ENCODE measurements at regions not wholly inside any gene's neighbourhood (a gene's known extent, or its start where the extent isn't known, plus 50 kb on each side); places are given as distances from the start of the nearest gene placed in this dataset.
"Not testable (repeated sequence)": the region's sequence is repeated elsewhere in the genome, so short reads cannot be mapped to it uniquely, and the experiment has no call there.

DNA sequence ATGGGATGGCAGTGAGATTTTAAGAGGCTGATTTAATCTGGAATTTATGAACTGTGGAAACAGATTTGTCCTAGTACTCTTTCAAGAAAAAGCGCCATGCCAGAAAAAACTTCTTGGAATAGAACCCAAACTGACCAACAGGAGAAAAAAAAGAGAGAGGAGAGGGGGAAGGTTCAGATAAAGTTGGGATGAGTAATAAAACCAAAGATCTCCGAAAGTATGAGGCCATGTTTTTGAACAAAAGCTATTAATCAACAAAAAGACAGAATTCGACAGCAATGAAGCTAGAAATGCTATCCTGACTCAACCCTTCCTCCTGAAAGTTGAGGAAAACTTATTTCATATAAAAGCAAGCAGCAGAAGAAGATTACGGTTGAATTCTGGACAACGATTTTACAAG lies 135.5 kb downstream of the CEMIP2 start:
- no peak for DNase-seq

DNA sequence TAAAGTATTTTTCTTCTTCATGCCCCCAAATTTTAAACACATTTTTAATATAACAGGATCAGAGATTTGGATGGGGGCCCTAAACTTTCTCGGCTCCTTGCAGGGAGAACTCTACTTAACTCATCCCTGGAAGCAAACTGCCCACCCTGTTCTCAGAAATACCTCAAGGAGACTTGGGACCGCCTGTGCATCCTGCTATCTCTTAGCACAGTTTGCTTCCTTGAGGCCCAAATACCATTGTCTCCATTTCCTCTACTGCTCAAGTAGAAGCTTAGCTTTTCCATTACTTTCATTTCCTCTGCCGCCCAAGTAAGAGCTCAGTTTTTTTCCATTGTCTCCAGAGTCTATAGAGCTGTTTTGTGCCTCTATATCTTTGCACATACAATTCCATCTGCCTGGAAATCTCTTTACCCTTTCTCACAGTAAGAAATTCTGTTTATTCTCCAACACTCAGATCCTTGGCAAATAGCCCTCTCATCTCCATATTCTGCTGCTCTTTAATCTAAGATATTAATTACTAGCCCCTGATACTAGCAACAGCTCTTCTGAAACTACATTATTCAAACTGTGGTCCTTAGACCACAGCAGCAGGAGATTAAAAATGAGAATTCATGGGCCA lies 137.8 kb downstream of the CEMIP2 start:
- no peak for DNase-seq

DNA sequence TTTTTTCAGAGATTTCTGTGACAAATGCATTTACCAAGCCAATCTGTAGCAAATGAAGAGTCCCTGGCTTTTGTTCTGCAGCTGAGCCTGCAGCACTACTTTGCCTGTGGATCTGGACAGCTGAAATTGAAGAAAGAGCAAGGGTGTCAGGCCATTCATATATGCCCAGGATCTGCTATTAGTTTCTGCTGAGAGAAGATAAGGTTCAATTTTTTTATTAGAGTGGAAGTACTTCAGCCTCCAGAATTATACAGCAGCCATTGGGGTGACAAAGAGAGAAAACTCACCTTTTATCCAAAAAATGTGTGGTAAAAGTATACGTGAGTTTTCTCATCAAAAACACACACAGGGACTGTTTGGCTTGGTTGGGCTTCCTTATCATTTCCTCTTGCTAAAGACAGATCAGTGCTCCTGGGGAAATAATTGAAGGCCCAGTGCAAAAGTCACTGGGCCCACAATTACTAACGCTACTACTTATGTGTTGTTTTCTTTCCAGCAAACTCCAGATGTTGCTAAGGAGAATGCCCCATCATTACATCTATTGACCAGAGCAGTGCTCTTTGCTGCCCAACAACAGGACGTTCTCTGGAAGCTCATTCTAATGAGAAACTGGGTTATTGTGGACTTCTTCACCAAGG lies 138.6 kb downstream of the CEMIP2 start:
- DNase-seq, result no peak

DNA sequence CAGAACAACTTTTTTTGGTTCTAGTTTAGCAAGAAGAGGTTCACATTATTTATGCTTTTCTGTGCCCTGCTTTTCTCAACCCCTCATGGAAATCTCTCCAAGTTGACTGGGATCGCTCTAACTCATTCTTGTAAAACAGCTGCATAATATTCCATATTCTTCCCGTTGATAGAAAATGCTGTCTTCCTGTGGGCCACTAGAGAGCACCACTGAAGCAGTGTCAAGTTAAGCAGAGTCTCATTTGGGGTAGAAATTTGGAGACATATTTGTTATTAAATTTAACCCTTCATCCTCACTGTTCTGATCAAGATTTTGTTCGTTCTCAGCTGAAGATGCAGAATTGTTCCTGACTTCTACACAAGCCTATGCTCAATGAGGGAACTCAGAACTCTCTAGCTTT lies 140.1 kb downstream of the CEMIP2 start:
- peak; percentile 40 for DNase-seq

DNA sequence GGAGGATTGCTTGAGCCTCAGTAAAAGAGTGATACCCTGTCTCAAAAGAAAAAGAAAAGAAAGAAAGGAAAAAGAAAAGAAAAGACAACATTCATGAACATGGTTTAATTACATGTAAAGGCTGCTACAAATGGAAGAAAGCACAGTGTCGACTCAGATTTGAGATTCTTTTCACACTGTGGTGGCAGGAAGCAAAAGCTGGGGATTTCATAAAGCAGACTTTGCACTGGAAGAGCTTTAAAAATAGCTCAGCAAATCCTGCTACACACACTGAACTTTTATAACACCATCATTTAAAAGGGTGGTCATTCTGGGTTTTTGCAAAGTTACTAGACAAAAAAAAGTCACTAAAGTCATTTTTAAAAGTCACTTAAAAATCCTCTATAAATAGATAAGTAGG lies 140.8 kb downstream of the CEMIP2 start:
- no peak for DNase-seq

DNA sequence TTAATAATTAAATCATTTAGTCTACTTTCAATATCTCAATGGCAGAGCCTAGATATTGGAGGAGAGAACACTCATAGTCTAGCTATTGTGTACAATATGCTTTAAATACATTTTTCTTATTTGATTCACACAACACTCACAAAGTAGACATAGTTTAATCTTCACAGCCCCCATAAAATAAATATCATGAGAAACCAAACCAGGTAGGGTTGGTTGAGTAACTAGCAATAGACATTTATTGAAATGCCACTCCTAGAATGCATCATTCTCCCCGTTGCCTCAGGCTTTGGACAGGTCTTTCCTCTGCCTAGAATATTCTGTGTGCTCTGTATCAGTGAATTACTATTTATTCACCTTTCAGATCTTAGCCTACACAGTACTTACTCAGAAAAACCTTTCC lies 141.9 kb downstream of the CEMIP2 start:
- no peak for DNase-seq

DNA sequence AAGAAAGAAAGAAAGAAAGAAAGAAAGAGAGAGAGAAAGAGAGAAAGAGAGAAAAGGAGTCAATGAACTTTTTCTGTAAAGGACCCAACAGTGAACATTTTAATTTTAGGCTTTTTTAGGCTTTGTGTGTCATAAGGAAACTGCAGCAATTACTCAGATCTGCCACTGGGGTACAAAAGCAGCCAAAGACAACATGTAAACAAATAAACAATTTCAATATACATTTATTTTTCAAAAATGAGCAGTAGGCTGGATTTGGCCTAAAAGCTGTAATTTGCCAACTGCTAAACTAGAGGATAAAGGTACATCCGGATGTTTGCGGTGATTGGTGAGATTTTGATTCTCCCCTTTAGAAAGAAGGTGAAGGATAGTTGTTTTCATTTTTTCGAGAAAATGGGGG lies 143.6 kb downstream of the CEMIP2 start:
- DNase-seq, result no peak

DNA sequence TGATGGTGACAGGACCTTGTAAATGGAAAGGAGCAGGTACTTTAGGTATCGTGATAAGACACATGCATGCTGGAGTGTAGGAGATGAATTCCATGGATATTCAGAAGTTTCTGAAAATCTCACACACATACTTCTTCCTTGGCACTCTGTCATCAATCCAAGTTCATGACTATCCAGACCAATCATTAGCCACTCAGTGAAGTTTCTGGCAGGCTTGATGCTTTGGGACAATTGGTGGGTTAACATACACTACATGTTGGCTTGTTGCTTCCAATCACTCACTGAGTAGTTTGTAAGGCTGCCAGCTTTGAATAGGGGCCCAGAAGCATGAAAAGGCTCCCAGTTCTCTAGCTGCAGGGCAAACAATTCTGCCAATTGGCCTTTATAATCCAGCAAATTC lies 147.6 kb downstream of the CEMIP2 start:
- DNase-seq, result no peak

DNA sequence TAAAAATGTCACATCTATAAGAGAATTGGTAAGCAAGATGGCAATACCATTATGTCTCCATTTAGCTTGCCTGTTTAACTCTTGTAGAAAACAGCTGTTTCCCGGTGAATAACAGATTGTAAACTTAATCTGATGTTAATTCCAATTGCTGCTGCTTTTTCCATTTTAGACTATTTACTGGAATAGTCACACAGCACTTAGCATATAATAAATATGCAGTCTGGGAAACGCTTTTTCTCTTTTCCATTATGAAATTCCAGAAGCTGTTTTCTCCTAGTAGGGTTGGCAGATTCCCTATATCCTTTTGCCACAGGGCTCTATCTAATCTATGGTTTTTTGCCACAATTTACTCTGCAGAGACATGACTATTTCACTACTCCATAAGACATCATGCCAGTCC lies 148.0 kb downstream of the CEMIP2 start:
- DNase-seq, result no peak

DNA sequence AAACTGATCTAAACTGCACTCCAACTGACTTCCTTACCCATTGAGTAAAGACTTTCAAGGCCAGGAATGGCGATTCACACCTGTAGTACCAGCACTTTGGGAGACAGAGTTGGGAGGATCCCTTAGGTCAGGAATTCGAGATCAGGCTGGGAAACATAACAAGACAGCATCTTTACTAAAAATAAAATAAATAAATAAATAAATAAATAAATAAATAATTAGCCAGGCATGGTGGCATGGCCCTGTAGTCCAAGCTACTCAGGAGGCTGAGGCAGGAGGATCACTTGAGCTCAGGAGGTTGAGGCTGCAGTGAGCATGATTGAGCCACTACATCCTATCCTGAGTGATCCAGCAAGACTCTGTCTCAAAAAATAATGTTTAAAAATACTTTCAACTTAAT lies 148.4 kb downstream of the CEMIP2 start:
- no peak for DNase-seq

DNA sequence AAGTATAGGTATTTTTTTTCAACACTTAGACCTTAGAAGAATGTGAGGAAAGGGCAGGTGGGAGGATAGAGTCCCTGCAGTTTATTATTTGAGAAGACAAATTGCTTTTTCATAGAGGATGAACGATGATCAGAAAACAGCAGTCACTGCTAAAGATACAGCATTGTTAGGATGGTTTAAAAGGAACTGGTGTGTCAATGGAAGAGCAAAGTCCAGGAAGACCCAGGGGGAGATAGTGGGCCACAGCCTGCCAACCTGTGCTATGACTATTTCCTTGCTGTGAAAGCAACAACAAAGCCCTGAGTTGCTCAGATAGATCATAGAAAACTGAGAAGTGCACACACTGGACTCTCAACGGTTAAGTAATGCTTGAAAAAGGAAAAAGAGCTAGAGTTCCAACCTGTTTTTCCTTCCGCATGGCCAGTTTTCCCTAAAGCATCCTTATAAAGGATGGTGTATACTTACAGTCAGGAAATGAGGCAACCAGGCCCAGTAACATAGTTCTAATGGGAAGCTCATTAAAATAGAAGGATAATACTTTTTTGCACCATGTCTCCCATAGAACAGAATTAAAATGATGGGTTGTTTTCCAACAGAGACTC lies 153.8 kb downstream of the CEMIP2 start:
- DNase-seq, result no peak

DNA sequence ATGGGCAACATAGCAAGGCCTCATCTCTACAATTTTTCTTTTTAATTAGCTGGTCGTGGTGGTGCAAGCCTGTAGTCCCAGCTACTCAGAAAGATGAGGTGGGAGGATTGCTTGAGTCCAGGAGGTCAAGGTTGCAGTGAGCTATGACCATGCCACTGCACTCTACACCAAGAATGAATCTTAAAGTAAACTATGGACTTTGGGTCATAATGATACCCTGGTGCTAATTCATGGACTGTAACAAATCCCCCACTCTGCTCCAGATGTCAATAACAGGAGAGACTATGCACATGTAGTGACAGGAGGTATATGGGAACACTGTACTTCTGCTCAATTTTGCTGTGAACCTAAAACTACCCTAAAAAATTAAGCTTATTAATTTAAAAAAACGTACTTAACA lies 155.4 kb downstream of the CEMIP2 start:
- DNase-seq, result no peak

DNA sequence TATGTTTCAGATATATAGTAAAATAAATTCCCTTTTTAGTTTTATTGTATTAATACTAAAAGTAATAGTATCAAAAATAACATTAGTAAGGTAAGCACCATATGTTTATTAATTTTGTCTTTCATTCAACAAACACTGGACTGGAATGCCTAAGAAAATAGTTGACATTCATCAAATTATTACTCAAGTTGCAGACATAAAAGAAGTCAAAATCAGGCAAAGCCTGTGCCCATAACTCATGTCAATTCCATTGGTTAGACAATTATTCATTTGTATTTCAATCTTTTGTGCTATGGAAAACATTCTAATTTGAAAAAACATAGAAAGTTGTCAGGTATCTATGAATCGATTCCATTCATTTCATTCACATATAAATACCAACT lies 158.9 kb downstream of the CEMIP2 start:
- no peak for DNase-seq

DNA sequence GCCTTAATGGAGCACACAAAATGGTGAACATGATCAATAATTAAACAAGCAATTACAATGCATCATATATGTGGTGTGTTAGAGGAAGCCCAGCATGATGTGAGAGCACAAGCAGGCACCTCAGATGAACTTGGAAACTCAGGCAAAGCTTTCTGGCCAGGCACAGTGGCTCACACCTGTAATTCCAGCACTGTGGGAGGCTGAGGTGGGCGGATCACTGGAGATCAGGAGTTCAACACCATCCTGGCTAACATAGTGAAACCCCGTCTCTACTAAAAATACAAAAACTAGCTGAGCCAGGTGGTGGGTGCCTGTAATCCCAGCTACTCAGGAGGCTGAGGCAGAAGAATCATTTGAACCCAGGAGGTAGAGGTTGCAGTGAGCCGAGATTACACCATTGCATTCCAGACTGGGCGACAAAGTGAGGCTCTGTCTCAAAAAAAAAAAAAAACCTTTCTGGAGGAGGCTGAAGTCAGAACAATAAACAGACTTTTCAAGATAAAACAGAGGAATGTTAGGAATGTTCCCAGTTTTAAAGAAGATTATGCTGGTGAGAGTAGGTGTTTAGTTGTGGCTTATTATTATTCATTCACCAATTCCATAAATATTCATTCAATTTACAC lies 159.4 kb downstream of the CEMIP2 start:
- no peak for DNase-seq

DNA sequence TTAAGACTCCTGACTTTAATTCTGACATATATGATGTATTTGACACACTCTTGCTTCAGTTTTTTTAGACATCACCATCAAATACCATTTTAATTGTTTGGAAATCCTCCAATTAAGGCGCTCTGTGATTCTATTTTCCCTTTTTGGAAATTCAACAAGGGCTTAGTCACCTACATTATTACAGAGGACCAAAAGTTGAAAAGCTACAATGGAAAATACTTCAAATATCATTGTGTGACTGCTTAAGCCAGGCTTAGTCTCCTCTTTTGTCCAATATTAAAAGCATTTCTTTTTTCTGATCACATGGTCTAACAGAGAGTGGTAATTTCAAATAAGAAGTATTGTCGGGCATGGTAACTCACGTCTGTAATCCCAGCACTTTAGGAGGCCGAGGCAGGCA lies 160.3 kb downstream of the CEMIP2 start:
- no peak for DNase-seq

DNA sequence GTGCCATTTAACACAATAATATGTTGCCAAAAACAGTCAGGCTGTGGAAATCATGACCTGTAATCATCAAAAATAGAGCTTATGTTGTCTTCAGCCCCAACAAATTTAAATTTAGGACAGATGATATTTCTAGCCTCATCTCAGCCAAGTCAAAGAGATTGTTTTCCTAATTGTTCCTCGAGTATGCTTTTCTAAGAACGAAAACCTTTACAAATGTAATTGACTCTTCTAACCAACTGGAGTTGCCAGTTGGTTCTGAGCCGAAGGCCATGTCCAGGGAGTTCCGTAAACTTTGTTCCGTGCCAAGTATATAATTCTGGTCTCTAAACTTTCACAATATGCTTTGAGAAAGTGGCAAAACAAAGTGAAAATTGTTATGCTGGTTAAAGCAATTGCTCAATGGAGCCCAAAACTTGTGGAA lies 160.8 kb downstream of the CEMIP2 start:
- DNase-seq, result no peak

DNA sequence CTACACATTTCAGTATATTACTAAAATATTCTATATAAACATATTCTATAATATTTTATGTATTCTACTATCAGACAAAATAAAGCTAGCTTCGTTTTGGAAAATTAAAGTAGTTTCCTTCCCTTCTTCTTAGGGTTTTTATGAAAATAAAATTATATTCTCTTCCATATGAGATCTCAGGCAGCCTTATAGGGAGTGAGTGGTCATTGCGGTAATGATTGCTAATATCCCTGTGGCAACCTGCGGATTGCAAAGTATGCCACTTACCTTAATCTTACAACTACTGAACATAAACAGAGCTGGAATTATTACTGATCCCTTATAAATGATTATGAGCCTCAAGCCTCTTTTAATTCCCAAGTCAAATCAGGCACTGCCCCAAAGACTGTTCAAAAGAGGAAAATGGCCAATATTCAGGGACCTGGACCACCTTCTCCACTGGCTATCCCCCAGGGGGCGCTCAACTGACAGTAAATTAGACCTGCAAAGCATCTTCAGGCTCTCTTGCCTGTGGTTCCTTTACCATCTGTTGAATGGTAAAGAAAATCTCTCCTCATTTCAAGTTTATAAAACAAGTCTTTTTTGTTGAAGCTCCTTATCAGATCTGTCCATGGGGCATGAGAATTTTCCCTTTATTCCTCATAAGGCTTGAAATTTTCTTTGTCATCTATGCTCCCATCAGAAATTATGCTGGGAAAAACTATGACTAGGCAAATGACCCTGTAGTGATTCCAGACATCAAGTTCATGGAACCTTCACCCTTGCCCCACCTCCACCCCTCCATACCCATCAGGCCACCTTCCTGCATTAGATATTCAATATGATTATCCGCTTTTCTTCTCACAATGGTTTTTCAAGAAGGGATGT lies 163.9 kb downstream of the CEMIP2 start:
- peak; percentile 82 for DNase-seq

DNA sequence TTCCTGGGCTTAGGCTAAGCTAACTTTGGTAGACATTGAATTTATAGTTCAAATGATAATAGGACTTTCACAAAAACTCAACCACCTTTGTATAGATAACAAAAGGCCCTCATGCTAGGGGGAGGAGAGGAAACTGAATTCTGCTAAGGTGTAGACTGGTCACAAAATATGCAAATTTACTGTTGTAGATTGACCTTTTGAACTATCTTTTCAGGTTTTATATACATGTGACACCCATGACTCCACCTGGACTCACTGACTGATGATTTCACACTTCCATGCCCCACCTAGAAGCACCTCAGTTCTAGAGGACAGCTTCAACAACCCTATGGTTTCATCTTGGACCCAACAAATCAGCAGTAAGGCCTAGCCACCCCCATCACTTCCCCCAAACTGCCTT lies 165.7 kb downstream of the CEMIP2 start:
- no peak for DNase-seq

DNA sequence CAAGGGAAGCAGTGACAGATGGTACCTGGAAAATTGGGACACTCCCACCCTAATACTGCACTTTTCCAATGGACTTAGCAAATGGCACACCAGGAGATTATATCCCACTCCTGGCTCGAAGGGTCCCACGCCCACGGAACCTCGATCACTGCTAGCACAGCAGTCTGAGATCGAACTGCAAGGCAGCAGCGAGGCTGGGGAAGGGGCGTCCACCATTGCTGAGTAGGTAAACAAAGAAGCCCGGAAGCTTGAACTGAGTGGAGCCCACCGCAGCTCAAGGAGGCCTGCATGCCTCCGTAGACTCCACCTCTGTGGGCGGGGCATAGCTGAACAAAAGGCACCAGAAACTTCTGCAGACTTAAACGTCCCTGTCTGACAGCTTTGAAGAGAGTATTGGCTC lies 172.6 kb downstream of the CEMIP2 start:
- DNase-seq, result not testable (repeated sequence)

DNA sequence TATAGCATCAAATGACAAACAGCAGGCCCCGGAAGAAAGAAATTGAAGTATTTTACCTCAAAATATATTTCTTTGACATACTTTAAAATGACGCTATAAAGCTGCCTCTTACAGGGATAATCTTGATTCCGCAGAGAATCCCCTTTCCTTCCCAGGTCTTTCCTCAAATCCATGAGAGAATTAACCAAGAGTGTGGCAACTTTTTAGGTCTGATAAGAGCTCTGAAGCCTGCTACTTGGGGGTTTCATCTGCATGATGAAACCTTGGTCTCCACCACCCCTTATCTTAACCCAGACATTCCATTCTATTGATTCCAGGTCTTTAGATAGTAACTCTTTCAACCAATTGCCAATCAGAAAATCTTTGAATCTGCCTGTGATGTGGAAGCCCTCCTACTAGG lies 173.8 kb downstream of the CEMIP2 start:
- DNase-seq, result no peak

DNA sequence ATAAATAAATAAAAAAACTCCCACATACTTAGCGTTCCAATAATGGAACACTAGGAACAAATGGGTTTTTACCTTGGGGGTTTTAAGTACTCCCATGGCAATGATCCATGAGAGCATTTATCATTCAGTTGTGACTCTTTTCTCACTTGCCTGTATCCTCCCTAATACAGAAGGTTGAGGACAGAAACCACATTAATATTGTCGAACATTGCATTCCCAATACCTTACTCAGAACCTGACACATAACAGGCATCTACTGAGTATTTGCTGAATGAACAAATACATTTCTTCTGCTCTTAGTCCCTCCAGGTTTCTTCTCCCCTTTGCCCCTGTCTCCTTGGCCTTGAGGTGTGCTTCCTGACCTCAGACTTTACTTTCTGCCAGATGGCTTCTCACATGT lies 175.9 kb downstream of the CEMIP2 start:
- no peak for DNase-seq

DNA sequence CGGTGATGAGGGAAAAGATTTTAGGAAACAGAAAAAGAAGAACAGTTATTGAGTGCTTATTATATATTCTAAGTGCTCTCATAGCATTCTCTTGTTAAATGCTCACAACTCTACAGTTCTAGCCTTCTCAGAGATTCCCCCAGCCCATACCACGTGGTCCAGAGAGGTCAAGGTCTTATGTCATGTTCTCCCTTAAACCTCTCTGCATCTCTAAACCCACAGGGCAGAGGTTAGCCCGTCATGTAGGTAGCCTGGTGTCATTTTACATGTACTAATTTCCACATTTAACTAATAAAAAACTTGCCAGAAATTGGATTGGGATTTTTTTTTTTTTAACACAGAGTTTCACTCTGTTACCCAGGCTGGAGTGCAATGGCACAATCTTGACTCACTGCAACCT lies 178.0 kb downstream of the CEMIP2 start:
- no peak for DNase-seq

DNA sequence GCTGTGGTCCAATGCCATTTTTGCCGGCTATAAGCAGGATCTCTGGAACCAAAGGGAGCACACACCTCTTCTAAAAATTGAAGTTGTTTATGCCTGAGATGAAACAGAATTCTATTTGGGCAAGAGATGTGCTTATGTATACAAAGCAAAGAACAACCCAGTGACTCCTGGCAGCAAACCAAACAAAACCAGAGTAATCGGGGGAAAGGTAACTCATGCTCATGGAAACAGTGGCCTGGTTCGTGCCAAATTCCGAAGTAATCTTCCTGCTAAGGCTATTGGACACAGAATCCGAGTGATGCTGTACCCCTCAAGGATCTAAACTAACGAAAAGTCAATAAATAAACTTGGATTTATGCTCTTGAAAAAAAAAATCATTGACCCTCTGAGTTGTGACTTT lies 178.7 kb downstream of the CEMIP2 start:
- DNase-seq, result no peak
